SK-MEL-5 (cell line): ENCODE measurements at regions not wholly inside any gene's neighbourhood (a gene's known extent, or its start where the extent isn't known, plus 50 kb on each side); places are given as distances from the start of the nearest gene placed in this dataset.
"Not testable (repeated sequence)": the region's sequence is repeated elsewhere in the genome, so short reads cannot be mapped to it uniquely, and the experiment has no call there.

Experiments
- DNase-seq: peaks from one replicate; pipeline ENCODE4 v3.0.0-alpha.2; 2016; ENCODE audit warnings: low read depth, low spot score
- in situ Hi-C: cut with HindIII; loops from 2 replicates; pipeline ENCODE4 v1.10.0; 2016; ENCODE audit warnings: low sequenced_read_pairs, high pct_unique_total_duplicates, low pct_unique_long_range_greater_than_20kb

DNA sequence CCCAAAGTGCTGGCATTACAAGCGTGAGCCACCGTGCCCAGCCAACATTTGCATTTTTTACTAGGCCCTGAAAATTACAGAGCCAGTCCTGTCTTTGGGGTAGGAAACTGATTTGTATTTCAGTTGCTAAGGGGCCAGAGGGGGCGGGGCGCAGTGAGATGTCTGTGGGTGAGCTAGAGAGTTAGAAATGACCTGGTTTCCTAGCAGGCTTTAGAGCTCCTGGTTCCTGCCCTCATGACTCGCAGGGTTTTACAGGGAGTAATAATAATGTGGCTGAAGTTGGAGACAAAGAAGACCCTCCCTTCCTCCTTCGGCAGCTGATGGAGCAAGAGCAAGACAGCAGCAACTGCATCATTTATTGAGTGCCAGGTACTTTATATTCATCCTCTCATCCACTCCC lies 131.5 kb downstream of the TFAP2C start:
- in situ Hi-C loops: no loop called here
- no peak for DNase-seq

DNA sequence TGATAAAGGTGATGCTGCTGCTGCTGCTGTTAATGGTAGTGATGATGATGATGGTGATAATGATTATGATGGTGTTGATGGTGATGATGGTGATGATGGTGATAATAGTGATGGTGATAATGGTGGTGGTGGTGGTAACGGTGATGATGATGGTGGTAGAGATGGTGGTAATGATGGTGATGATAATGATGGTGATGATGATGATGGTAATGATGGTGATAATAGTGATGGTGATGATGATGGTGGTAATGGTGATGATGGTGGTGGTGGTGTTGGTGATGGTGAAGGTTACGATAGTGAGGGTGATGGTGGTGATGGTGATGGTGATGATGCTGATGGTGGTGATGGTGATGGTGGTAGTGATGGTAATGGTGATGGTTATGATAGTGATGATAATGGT lies 132.3 kb downstream of the TFAP2C start:
- DNase-seq: no peak
- in situ Hi-C loops: no loop called here

DNA sequence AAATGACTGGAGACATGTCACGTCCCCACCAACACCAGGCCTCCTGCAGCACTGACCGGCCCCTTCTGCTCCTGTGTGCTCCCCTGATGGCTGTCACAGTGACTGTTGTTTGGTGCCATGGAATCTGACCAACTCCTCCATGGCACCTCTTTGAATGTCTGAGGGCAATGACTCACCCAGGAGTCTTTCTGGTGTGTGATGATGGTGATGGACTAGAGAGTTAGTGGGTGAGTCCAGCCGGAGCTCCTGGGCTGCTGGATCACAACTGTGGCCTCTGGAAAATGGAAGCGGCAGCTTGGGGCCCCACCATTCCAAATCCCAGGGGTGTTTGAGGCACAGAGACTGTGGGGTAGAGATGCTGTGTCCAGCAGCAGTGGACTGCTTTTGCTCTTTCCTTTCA lies 133.3 kb downstream of the TFAP2C start:
- in situ Hi-C loops: no loop called here
- DNase-seq: no peak

DNA sequence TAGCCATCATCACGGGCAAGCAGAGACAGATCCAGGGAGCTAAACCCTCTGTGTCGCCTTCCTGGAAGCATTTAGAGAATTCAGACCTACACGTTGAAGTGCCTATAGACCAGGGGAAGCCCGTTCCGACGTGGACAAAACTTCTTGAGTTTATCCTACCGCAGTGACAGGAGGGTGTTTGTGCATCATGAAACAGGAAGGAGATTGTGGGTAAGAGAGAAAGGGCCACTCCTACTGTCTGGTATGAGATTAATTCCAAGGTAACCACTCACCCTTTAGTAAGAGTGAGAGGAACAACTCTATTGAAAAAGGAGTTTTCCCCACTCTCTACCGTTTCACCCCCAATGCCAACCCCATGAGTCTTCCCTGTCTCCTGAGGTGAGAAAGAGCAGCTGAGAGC lies 133.7 kb downstream of the TFAP2C start:
- DNase-seq: no peak
- in situ Hi-C loops: no loop called here

DNA sequence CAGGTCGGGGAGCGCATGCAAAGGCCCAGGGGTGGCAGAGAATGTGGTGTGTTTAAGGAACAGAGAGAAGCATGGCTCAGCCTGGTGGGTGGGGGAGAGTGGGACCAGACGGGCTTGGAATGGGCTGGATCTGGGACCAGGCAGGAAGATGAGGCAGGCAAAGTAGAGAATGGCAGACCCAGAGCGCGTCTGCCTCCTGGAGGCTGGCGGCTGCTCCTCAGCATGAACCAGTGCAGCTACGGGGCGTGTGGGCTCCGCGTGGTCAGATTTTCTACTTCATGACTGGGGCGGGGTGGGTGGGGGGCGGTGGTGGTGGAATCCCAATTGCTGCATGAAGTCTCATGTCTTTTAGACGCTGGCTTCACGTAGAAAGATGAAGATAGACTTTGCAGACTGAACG lies 135.6 kb downstream of the TFAP2C start:
- in situ Hi-C loops: no loop called here
- no peak for DNase-seq

DNA sequence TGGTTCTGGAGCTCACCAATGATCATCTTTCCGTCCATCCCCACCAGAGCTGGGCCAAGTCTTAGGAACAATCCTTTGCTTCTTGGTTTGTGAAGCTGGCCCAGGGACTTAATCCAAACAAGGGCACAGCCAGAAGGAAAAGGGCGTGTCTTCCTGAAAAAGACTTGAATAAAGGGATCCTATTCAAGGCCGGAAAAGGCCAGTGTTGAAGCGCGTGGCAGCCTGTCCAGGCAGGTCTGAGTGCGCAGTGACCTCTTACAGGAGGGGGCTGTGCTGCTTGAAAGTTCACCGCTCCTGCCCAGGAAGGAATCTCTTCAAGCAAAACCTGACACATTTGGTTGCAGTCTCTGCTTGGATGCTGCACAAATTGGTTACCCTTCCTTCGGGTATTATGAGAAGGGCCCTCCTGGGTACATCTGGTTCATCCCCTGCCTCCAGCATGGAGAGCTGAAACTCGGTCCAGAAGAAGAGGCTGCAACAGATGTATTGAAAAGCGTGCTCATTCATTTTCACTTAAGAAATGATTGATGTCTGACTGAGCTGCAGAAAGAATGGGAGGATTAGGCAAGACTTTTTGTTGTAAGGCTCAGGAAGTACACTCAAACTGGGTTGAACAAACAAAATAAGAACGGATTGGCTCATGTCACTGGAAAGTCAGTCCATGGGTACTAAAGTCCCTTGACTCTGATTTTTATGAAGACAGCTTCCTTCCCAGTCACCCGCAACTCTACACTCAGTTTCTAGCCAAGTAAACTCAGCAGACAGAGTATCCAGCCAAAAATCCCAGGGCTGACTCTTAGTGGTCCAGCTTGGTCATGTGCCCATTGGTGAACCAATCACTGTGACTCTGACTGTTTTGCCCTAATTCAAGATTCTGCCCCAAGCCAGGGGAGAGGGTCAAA lies 136.3 kb downstream of the TFAP2C start:
- in situ Hi-C loops: no loop called here

DNA sequence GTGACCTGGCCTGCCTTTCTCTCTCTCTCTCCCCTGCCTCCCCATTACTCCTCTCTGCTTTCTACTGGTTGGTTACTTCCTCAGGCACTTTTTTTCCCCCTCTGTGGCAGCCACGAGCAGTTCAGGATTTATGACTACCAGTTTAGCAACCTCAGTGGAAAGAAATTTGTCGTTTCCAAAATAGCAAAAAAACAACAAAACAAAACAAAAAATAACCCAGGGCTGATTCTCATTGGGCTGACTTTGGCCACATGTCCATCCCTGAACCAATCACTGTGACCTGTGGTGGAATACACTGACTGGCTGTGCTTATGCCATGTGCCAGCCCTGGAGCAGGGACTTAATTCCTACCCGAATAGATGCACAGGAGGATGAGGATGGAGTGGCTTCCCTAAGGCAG lies 137.4 kb downstream of the TFAP2C start:
- in situ Hi-C loops: no loop called here
- DNase-seq: no peak

More for the DNA sequence above, 136.3 kb downstream of the TFAP2C start:
- DNase-seq: peak; percentile 89

DNA sequence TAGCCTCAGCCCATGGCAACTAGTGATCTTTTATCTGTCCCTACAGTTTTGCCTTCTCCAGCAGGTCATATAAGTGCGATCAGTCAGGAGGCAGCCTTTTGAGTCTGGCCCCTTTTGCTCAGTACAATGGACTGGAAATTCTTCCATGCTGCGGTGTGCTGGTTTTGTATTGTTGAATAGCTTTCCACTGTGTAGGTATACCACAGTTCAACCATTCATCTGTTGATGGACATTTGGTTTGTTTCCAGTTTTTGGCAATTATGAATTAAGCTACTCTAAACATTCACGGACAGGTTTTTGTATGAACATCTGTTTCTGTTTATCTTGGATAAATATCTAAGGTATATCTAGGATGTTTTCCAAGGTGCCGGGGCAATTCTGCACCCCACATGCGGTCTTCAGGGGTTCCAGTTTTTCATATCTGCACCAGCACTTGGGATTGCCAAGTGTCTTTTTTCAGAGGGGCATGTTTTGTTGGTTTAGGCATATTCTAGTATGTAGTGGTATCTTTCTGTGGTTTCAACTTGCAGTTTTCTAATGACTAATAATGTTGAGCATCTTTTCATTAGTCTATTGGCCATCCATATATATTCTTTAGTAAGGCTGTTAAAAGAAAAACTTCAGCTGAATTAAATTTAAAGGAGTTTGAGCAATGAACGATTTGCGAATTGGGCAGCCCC lies 141.0 kb downstream of the TFAP2C start:
- in situ Hi-C loops: no loop called here
- DNase-seq: no peak

DNA sequence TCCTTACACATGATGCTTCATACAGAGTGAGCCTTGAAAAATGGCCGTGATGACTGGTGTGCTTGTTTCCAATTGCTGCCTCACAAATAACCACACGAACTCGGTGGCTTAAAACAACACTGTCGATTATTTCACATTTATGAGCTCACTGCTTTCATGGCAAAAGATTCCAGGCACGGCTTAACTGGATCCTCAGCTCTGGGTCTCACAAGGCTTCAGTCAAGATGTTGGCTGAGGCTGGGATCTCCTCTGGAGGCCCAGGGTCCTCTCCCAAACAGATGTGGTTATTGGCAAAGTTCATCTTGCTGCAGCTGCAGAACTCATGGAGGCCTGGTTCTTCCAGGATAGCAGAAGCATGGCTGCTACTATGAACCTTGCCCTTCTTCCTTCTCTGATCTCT lies 144.6 kb downstream of the TFAP2C start:
- DNase-seq: no peak
- in situ Hi-C loops: no loop called here

DNA sequence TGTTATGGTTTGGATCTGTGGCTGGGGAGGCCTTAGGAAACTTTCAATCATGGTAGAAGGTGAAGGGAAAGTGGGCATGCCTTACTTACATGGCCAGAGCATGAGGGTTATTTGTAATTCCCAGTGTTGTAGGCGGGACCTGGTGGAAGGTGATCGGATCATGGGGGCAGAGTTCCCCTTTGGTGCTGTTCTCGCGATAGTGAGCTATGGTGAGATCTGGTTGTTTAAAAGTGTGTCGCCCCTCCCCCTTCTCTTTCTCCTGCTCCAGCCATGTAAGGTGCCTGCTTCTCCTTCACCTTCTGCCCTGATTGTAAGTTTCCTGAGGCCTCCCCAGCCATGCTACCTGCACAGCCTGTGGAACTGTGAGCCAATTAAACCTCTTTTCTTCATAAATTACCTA lies 145.8 kb downstream of the TFAP2C start:
- no peak for DNase-seq
- in situ Hi-C loops: no loop called here

DNA sequence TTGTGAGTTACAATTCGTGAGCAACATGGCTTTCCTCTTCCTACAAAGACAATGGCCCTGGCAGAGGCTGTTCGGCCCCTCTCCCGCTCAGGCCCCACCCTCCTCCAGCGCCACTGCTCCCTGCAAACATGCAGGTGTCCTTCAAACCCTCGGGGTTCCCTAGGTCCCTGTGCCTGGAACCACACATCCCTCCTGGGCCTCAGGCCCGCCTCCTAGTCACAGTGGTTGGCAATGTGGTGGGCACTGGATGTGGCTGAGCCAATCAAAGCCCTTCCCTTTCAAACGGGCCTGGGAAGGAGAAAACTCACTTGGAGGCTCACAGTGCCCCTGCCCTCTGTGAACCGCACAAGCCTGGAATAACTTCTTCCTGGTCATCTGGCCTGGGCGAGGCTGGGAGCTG lies 147.2 kb downstream of the TFAP2C start:
- no peak for DNase-seq
- in situ Hi-C loops: no loop called here

DNA sequence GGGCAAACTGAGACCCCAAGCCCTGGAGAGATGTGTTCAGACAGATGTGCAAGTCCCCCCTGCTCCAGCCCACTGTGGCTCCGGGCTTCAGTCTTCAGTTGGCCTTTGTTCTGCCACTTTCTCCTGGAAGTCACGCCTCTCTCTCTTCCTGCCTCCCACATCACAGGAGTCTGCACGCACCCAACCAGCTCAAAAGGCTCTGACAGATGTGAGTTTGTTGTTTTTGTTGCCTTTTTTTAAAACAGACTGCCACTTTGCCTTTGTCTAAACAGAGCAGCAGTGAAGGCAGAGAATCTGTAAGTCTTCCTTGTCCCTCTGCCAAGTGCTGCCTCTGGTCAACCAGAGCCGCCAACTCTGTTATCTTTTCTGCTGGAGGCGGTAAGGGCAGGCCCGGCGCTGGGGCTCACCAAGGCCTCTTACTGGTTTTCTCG lies 149.7 kb downstream of the TFAP2C start:
- in situ Hi-C loops: no loop called here
- DNase-seq: peak; percentile 89

DNA sequence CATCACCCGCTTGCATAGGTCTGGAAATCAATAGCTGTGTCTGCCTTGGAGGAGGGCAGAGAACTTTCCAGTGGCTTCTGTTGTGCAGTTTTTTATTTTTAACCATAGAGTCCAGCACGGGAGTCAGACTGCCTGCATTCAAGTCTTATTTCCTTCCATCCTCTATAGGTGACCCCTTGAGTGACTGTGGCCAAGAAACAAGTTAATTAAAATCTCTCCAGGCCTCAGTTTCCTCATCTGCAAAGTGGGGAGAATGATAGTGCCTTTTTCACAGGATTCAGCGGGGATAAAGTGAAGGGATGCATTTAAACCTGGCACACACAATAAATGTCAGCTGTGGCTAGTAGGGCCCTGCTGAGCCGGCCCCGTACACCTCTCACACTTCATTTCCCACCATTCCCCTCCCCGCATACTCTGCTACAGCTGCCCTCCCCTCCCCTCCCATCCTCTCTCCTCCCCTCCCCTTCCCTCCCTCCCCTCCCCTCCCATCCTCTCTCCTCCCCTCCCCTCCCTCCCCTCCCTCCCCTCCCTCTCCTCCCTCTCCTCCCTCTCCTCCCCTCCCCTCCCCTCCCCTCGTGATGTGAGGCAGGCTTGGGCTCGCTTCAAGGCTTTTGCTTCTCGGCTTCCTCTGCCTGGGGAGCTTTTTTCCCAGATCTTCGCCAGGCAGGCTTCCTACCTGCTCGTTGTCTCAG lies 150.5 kb downstream of the TFAP2C start:
- DNase-seq: no peak
- in situ Hi-C loops: no loop called here

DNA sequence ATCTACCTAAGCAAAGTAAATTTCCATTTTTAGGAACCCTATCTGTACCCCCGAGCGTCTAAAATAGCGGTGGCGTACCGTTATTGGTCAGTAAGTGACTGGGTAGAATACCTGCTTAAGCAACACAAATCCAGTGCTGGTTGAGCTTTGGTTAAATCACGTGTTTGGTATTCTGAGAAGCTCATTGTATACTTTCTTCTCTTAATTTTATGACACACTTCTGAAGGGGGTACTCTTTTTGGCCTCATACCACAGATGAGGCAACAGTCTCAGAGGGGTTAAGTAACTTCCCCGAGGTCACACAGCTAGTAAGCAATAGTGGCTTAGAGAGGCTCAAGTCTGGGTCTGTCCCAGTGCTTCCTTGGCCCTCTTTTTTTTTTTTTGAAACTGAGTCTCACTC lies 151.2 kb downstream of the TFAP2C start:
- in situ Hi-C loops: no loop called here
- DNase-seq: peak; percentile 53

DNA sequence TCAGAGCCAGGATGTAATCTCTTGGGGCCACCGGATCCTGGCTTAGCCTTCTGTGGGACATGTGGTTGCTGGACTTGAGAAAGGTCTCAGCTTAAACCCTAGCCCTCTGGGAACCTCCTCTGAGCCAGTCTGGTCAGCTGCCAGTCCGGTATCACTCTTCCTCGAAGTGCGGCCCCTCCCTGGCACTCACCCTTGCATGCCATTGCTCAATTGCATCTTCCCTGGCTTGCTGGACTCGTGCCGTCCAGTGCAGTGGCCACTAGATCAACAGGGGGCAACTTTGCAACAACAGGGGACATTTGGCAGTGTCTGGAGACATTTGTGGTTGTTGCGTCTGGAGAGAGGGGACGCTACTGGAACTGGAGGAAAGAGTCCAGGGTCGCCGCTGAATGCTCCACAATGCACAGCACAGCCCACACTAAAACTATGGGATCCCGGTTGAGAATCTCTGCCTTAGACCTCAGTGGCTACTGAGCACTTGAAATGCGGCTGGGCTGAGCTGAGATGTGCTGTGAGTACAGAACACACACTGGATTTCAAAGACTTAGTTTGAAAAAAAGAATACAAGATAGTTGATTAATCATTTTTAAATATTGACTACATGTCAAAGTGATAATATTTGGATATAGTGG lies 152.1 kb downstream of the TFAP2C start:
- in situ Hi-C loops: no loop called here
- DNase-seq: no peak

DNA sequence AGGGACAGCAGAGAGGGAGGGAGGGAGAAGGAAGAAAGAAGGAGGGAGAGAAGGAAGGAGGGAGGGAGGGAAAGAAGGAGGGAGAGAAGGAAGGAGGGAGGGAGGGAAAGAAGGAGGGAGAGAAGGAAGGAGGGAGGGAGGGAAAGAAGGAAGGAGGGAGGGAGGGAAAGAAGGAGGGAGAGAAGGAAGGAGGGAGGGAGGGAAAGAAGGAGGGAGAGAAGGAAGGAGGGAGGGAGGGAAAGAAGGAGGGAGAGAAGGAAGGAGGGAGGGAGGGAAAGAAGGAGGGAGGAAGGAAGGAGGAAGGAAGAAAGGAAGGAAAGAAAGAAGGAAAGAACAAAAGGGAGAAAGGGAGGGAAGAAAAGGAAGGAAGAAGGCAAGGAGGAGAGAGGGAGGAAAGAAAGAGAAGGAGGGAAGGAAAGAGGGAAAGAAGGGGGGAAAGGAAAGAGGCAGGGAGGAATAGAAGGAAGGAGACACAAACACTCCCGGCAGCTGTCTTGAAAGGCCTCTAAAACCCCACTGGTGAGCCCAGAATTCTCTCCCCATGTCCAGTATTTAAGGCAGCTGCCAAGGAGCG lies 153.0 kb downstream of the TFAP2C start:
- in situ Hi-C loops, DNase-seq: not testable (repeated sequence)

DNA sequence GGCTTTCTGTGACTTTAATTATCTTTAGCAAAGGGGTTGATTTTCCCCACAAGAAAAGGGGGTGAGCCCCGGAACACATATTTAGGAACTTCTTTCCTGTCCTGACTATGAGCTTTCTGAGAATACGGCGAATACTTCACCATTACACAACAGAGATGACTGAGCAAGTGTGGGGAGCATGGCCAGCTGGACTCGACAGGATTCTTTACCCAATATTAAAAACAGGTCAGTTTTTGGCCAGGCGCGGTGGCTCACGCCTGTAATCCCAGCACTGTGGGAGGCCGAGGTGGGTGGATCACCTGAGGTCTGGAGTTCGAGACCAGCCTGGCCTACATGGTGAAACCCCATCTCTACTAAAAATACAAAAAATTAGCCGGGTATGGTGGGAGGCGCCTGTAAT lies 153.7 kb downstream of the TFAP2C start:
- DNase-seq, in situ Hi-C loops: not testable (repeated sequence)

DNA sequence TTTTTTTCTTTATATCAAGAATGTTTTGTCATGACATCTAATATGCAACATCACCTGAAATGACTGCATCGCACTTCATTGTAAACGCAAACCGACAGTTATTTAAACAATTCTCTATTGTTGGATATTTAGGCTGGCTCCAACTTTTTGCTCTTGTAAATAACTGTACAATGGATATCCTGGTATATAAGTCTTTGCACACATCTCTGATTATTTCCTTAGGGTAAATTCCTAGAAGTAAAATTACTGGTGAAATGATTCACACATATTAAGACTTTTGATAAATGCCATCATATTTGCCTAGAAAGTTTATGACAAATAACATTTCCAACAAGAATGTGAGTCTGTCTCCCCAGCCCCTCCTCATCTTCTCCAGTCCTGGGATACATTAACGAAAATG lies 154.7 kb downstream of the TFAP2C start:
- in situ Hi-C loops: no loop called here
- DNase-seq: no peak
